Lower lobe of right lung (tissue), 2 donors: ENCODE measurements at regions not wholly inside any gene's neighbourhood (a gene's known extent, or its start where the extent isn't known, plus 50 kb on each side); places are given as distances from the start of the nearest gene placed in this dataset.

ENCODE experiments used
- ATAC-seq, 2 donors: fragments of 200-7000 bp; cut with Tn5 transposase; one replicate each; pipeline ENCODE4 v1.9.1; 2020 to 2022; ENCODE audit warnings: mild to moderate bottlenecking in 2 of 2, moderate library complexity in 2 of 2
- DNase-seq: peaks from one replicate; pipeline ENCODE4 v3.0.0-alpha.2; 2020
- H3K27ac ChIP-seq: fragments of 200-600 bp; one replicate; pipeline ENCODE4 v1.8.0; 2022
- H3K27me3 ChIP-seq: fragments of 200-600 bp; one replicate; pipeline ENCODE4 v1.8.0; 2022; ENCODE audit warnings: low read depth
- H3K36me3 ChIP-seq: fragments of 200-600 bp; one replicate; pipeline ENCODE4 v1.8.0; 2022; ENCODE audit warnings: mild to moderate bottlenecking
- H3K4me1 ChIP-seq: fragments of 200-600 bp; one replicate; pipeline ENCODE4 v1.8.0; 2022
- H3K4me3 ChIP-seq: fragments of 200-600 bp; one replicate; pipeline ENCODE4 v1.8.0; 2022; ENCODE audit warnings: mild to moderate bottlenecking
- H3K9me3 ChIP-seq: fragments of 200-600 bp; one replicate; pipeline ENCODE4 v1.8.0; 2022
- intact Hi-C: fragments of 100-400 bp; cut with DNase I; formaldehyde crosslinking; loops from one replicate; pipeline ENCODE4 v1.11.0; 2022
- TF ChIP-seq, protein P1 (sequence below): fragments of 200-600 bp; IDR thresholded peaks from one replicate; pipeline ENCODE4 v1.8.0; 2022; ENCODE audit warnings: antibody characterized with exemption, mild to moderate bottlenecking
- donor health status: DM: no; HTN: yes; CAD: no; lungs with severe emphysema.

DNA sequence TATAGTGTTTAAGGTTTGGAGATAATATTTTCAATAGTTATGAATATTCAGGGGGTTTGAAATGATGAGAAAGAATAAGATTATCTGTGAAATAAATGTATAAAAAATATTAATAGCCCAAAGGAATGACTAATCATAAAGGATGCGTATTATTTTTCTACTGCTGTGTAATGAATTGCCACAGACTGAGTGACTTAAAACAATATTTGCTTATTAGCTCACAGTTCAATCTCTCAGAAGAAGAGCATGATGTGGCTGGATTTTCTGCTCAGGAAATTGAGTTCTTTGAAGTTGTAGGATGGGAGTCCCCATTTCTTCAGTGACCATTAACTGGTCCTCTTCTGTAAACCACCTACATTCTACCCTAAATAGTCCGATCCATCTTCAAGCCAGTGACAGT lies 1680.8 kb upstream of the AGA start:
- Histone ChIP-seq H3K27ac (no peak overlapping the region), H3K36me3 (no peaks in the 10 kb centered on the region), H3K27me3 (no peaks in the 10 kb centered on the region), H3K9me3 (no peaks in the 10 kb centered on the region), H3K4me1 (no peaks in the 10 kb centered on the region), H3K4me3 (no peak overlapping the region)
- ATAC-seq (no peak), DNase-seq (no peak)
- TF ChIP-seq, protein P1, sequence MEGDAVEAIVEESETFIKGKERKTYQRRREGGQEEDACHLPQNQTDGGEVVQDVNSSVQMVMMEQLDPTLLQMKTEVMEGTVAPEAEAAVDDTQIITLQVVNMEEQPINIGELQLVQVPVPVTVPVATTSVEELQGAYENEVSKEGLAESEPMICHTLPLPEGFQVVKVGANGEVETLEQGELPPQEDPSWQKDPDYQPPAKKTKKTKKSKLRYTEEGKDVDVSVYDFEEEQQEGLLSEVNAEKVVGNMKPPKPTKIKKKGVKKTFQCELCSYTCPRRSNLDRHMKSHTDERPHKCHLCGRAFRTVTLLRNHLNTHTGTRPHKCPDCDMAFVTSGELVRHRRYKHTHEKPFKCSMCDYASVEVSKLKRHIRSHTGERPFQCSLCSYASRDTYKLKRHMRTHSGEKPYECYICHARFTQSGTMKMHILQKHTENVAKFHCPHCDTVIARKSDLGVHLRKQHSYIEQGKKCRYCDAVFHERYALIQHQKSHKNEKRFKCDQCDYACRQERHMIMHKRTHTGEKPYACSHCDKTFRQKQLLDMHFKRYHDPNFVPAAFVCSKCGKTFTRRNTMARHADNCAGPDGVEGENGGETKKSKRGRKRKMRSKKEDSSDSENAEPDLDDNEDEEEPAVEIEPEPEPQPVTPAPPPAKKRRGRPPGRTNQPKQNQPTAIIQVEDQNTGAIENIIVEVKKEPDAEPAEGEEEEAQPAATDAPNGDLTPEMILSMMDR, result no peak
- intact Hi-C loops, result no loop called here

DNA sequence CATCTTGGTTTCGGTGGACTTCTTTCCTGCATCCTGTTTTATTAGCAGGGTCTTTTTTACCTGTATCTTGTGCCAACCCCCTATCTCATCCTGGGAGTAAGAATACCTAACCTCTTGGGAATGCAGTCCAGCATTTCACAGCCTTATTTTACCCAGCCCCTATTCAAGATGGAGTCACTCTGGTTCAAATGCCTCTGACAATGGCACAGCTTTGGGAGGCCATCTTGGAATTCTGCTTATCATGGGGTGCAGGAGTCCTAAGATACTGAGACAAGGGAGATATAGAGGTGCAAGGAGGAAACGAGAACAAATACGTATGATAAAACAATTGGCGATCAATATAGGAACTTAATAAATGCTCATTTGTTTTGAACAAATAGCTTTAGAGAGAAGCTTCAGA lies 1682.2 kb upstream of the AGA start:
- Histone ChIP-seq H3K4me3 (no peak overlapping the region), H3K9me3 (no peaks in the 10 kb centered on the region), H3K36me3 (no peaks in the 10 kb centered on the region), H3K27me3 (no peaks in the 10 kb centered on the region), H3K27ac (no peak overlapping the region), H3K4me1 (no peaks in the 10 kb centered on the region)
- no peak for ATAC-seq
- no peak for DNase-seq
- TF ChIP-seq, protein P1, result no peak
- intact Hi-C loops, result no loop called here

DNA sequence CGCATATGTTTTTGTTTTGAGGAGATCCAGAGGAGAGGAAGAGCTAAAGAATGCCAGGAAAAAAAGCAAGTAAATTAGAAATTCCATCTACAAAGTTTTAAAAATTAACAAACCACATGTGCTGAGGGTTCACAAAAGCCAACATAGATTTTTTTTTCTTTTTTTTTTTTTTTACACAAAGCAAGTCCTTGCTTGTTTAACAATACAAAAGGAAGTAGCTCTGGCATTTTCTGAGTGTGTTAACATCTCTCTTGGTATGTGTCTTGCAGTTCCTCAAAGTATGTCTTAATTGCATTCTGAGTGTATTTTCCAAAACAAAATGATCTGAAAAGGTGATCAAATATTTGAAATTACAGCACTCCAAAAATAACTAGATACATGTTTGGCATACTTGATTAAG lies 1682.7 kb upstream of the AGA start:
- Histone ChIP-seq H3K4me3 (no peak overlapping the region), H3K27me3 (no peaks in the 10 kb centered on the region), H3K36me3 (no peaks in the 10 kb centered on the region), H3K4me1 (no peaks in the 10 kb centered on the region), H3K27ac (no peak overlapping the region), H3K9me3 (no peaks in the 10 kb centered on the region)
- intact Hi-C loops, result no loop called here
- TF ChIP-seq, protein P1, result no peak
- no peak for ATAC-seq
- DNase-seq, result no peak

DNA sequence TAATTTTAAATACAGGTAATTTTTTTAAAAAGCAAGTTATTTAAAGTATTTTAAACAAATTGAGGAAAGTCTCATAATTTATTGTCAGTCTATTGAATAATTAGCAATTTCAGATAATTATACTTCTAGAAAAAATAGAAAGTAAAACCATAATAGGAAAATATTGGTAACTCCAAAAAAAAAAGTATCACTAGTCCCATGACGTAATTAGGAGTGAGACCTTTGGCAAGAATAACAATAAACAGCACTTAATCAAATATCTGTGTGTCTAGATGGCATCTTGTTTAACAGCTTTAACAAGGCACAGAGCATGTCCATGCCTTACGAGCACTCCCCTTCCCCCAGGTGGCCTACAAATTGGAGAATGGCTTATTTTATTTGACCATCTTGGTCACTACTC lies 1683.6 kb upstream of the AGA start:
- Histone ChIP-seq H3K27ac (no peak overlapping the region), H3K27me3 (no peaks in the 10 kb centered on the region), H3K9me3 (no peaks in the 10 kb centered on the region), H3K4me1 (no peaks in the 10 kb centered on the region), H3K36me3 (no peaks in the 10 kb centered on the region), H3K4me3 (no peak overlapping the region)
- DNase-seq (no peak), ATAC-seq (no peak)
- TF ChIP-seq, protein P1, result no peak
- intact Hi-C loops, result no loop called here

DNA sequence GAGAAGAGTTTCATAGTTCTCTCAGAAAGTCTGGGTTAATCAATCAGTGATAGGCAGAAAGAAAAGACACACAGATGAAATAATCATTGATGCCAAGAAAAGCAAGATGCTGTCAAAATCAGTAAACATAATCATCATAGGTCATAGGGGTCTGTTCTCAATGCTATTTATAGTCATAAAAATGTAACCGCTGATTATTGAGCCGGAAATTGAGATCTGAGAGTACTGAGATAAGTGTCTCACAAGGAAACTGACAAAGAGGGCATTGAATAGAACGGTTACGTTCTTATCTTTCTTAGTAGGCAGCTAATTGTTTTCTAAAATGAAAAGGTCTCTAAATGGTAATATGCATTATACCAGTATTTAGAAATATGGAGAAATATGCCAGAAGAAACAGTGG lies 1686.1 kb upstream of the AGA start:
- ATAC-seq (no peak), DNase-seq (no peak)
- TF ChIP-seq, protein P1, result no peak
- H3K4me3 ChIP-seq, result no peak overlapping the region
- no peaks in the 10 kb centered on the region for H3K36me3 ChIP-seq
- H3K27me3 ChIP-seq, result no peaks in the 10 kb centered on the region
- no peaks in the 10 kb centered on the region for H3K4me1 ChIP-seq
- intact Hi-C loops, result no loop called here
- no peaks in the 10 kb centered on the region for H3K9me3 ChIP-seq
- H3K27ac ChIP-seq, result no peak overlapping the region

DNA sequence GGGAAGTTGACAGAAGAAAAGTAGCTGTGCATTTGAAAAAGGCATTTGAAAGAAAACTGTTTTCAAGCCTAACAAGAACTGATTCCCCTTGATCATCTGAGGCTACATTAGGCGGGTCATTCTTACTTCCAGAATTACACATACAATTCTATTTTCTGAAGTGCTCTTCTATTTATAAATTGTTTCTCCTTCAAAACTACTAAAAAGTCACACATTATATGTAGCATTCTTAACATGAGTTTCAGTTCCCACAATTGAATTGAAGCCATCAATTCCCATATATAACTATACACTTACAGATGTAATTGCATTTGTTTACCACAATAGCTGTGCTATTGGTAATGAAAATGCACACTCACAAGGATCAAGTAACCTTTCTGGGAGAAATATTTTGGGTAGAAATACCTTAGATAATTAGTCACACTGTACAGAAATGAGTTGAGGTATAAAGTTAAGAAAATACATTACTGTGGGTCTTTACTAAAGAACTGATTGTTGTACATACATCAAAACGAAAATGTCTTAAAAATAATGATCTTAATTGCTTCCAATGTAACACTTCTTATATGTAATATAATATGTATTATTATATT lies 1688.0 kb upstream of the AGA start:
- H3K4me3 ChIP-seq, result no peak overlapping the region
- ATAC-seq (no peak), DNase-seq (no peak)
- no peaks in the 10 kb centered on the region for H3K9me3 ChIP-seq
- H3K27ac ChIP-seq, result no peak overlapping the region
- no peaks in the 10 kb centered on the region for H3K4me1 ChIP-seq
- TF ChIP-seq, protein P1, result no peak
- intact Hi-C loops, result no loop called here
- no peaks in the 10 kb centered on the region for H3K36me3 ChIP-seq
- H3K27me3 ChIP-seq, result no peaks in the 10 kb centered on the region
